Astrocyte of the spinal cord (primary cell): ENCODE measurements at regions not wholly inside any gene's neighbourhood (a gene's known extent, or its start where the extent isn't known, plus 50 kb on each side); places are given as distances from the start of the nearest gene placed in this dataset.

ENCODE experiments used
- DNase-seq: peaks from one replicate; pipeline ENCODE4 v3.0.0; 2011; ENCODE audit warnings: low read depth, low spot score
- H3K4me3 ChIP-seq: 2 replicates; pipeline ENCODE4 v1.5.1; 2011; ENCODE audit warnings: low read depth, mild to moderate bottlenecking, low read length, moderate library complexity
- in situ Hi-C: cut with HindIII; loops from 2 replicates; pipeline ENCODE4 v1.10.0; 2017; ENCODE audit warnings: low sequenced_read_pairs
- TF ChIP-seq, protein P1 (sequence below): IDR thresholded peaks from 2 replicates; pipeline ENCODE4 v1.5.1; 2012; ENCODE audit warnings: low read depth, mild to moderate bottlenecking, low read length, inconsistent platforms

DNA sequence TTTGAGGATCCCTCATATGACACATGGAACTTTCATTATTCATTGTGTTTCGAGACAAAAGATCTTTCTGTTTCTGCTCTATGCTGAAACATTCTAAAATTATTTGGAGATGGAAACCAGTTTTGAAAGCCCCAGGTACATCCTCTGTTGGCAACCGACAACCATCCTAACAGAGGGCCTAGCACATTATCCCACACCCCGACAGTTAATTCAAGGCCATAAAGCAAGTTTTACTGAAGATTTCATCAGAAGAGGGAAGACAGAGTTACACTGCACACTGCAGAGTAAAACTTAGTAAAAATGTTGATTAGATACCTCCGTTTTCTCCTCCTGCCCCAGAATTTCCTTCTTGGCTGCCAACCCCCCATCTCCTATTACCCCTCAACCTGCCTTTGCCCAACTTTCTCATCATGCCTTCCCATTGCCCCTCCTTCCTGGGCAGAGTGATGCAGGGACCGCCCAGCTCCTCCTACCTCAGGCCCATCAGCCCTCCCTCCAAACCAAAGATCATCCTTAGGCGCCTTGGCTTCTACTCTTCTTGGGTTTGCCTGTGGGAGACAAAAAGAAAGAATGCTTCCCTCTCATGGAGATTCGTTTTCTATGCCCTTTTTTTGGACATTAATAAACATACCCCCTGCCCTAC, 52.9 kb upstream of the CITED4 start:
- in situ Hi-C loops = no loop called here
- H3K4me3 ChIP-seq = no peak overlapping the region
- DNase-seq = no peak
- TF ChIP-seq, protein P1, sequence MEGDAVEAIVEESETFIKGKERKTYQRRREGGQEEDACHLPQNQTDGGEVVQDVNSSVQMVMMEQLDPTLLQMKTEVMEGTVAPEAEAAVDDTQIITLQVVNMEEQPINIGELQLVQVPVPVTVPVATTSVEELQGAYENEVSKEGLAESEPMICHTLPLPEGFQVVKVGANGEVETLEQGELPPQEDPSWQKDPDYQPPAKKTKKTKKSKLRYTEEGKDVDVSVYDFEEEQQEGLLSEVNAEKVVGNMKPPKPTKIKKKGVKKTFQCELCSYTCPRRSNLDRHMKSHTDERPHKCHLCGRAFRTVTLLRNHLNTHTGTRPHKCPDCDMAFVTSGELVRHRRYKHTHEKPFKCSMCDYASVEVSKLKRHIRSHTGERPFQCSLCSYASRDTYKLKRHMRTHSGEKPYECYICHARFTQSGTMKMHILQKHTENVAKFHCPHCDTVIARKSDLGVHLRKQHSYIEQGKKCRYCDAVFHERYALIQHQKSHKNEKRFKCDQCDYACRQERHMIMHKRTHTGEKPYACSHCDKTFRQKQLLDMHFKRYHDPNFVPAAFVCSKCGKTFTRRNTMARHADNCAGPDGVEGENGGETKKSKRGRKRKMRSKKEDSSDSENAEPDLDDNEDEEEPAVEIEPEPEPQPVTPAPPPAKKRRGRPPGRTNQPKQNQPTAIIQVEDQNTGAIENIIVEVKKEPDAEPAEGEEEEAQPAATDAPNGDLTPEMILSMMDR = no peak

DNA sequence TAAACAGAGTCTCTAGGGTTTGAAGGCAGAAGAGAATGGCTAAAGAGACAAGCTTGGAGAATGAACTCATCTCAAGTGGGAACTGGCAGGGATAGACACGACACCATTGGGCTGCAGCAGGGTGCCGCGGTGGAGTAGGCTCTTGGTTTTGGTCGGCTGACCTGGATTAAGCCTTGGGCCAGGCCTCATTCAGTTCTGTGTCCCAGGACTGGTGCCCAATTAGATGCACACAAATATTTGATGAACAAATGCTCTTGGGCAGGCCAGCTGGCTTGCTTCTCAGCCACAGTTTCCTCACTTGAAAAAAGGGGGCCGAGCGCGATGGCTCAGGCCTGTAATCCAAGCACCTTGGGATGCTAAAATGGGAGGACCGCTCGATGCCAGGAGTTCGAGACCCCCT, 53.4 kb upstream of the CITED4 start:
- in situ Hi-C loops = no loop called here
- H3K4me3 ChIP-seq = no peak overlapping the region
- TF ChIP-seq, protein P1 = no peak
- no peak for DNase-seq

DNA sequence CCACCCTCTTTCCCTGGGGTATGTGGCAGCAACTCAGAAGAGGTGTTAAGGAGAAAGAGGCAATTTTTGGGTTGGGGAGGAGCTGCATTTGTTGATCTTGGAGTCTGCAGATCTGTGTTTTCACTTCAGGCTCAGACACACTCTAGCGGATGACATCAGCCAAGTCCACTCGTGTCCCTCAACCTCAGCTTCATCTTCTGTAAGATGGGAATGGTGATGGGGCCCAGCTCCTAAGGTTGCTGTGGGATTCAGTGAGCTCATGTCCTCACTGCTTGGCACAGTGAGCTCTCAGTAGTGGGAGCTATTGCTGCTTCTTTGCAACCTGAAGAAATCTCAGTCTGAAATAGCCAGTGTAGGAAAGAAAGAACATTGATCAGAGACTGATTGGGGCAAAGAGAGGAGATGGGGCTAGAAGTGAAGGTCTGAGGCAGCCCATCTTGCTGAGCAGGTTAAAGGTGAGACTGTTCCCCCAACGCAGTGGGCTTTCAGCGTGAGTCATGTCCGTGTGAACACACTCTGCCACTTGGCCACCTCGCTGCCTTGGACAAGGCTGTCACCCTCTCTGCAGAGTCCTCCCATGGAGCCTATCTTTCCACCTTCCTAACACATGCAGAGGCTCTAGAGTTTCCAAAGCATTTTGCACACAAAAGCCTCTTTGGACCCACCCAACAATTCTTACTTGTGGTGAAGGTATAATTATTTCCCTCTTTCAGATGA, 56.0 kb upstream of the CITED4 start:
- no peak for DNase-seq
- TF ChIP-seq, protein P1 = no peak
- no peak overlapping the region for H3K4me3 ChIP-seq
- in situ Hi-C loops = no loop called here

DNA sequence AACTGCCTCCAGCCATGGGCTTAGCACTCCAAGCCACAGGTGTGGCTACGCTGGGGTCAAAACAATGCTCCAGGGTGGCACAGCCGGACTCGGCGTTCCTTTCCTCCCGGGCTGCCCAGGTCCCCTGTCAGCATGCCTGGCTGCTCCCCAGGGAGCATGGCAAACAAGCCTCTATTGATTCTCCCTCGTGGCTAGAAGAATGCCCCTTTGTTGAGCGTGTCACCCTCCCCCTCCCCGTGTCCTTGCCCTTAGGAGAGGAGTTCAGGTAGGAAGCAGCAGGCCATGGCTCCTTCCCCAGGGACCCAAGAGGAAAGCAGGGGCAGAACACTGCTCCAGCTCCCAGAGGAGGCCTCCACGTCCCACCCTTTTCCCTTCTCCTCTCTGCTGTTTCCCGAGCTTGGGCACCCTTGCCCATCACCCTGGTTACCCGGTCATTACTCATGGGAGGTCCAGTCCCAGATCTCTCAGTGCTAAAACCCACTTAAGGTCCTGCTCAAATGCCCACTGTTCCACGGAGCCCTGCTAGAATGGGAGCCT, 57.4 kb upstream of the CITED4 start:
- DNase-seq = no peak
- TF ChIP-seq, protein P1 = no peak
- in situ Hi-C loops = no loop called here
- no peak overlapping the region for H3K4me3 ChIP-seq

DNA sequence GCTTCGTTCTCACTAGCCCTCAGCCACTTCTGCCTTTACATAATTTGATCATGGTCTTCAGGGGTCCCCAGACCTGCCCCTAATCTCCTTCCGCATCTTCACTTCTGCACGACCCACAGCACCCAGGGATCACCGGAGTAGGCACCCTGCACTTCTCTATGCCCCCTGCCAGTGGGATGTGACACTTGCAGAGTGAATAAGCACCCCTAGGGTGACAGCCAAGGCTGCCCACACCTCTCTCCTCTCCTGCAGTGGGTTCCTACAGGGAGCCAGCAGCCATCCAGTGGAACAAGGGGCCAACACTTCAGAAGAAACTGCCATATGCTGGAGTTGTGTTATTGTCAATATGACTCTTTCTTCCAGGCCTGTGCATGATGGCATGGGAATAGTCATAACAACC, 58.0 kb upstream of the CTPS1 start:
- no peak for DNase-seq
- no peak overlapping the region for H3K4me3 ChIP-seq
- TF ChIP-seq, protein P1 = no peak
- in situ Hi-C loops = no loop called here

DNA sequence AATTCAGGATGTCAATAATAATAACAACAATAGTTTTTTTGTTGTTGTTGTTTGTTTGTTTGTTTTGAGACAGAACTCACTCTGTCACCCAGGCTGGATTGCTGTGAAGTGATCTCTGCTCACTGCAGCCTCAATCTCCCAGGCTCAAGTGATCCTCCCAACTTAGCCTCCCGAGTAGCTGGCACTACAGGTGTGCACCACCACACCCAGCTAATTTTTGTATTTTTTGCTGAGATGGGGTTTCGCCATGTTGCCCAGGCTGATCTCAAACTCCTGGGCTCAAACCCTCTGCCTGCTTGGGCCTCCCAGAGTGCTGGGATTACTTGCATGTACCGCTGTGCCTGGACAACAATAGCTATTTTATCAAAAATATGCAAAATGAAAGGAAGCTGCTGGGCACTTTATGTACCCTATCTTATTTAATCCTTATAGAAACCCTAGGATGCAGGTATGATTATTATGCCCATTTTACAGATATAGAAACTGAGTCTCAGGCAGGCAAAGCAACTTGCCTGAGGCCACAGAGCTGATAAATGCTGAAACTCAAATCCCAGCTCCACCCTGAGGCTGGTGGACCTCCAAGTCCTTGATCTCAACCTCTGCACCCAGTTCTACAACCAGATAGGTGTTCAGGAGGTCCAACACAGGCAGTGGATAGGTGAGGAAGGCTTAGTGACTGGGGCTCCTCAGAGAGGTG, 57.4 kb upstream of the CTPS1 start:
- in situ Hi-C loops = no loop called here
- H3K4me3 ChIP-seq = no peak overlapping the region
- no peak for DNase-seq
- TF ChIP-seq, protein P1 = no peak
